Neuronal stem cell (in vitro differentiated cells): ENCODE measurements at regions not wholly inside any gene's neighbourhood (a gene's known extent, or its start where the extent isn't known, plus 50 kb on each side); places are given as distances from the start of the nearest gene placed in this dataset.

Experiments used
- DNase-seq: peaks from one replicate; pipeline ENCODE4 v3.0.0-alpha.2; 2013; ENCODE audit warnings: low spot score
- H2AFZ ChIP-seq: one replicate; pipeline ENCODE4 v1.6.1; 2013; ENCODE audit warnings: mild to moderate bottlenecking, low read length, inconsistent platforms
- H2AK5ac ChIP-seq: 2 replicates; pipeline ENCODE4 v1.6.1; 2013; ENCODE audit warnings: low read depth, mild to moderate bottlenecking, inconsistent platforms, low read length, moderate library complexity, mixed read lengths
- H2BK120ac ChIP-seq: 2 replicates; pipeline ENCODE4 v1.6.1; 2013; ENCODE audit warnings: low read depth, mild to moderate bottlenecking, inconsistent platforms, low read length, moderate library complexity, mixed read lengths
- H2BK12ac ChIP-seq: one replicate; pipeline ENCODE4 v1.6.1; 2013; ENCODE audit warnings: low read length, inconsistent platforms
- H2BK15ac ChIP-seq: 2 replicates; pipeline ENCODE4 v1.6.1; 2013; ENCODE audit warnings: mild to moderate bottlenecking, low read length, inconsistent platforms, mixed read lengths
- H2BK5ac ChIP-seq: one replicate; pipeline ENCODE4 v1.6.1; 2013; ENCODE audit warnings: inconsistent platforms, mild to moderate bottlenecking, low read length, moderate library complexity
- H3K14ac ChIP-seq: one replicate; pipeline ENCODE4 v1.6.1; 2013; ENCODE audit warnings: low read length, inconsistent platforms
- H3K18ac ChIP-seq: 2 replicates; pipeline ENCODE4 v1.6.1; 2013; ENCODE audit warnings: low read length, inconsistent platforms
- H3K23ac ChIP-seq: 2 replicates; pipeline ENCODE4 v1.6.1; 2013; ENCODE audit warnings: low read depth, mild to moderate bottlenecking, mixed read lengths, low read length, inconsistent platforms; ENCODE audit not compliant: poor library complexity
- H3K27ac ChIP-seq: replicated peaks from 3 replicates; pipeline ENCODE4 v1.5.1; 2013; ENCODE audit warnings: low read length, inconsistent platforms
- H3K27me3 ChIP-seq, 3 experiments: 2 replicates each; pipeline ENCODE4 v1.6.1; 2013; ENCODE audit warnings: low read length in 3 of 3, mild to moderate bottlenecking in 2 of 3, inconsistent platforms in 1 of 3, low read depth in 1 of 3, mixed read lengths in 1 of 3, moderate library complexity in 1 of 3; ENCODE audit not compliant: control insufficient read depth in 3 of 3, insufficient read depth in 3 of 3
- H3K36me3 ChIP-seq, 2 donors: replicated peaks in 1 of 2; 2 replicates each; pipeline ENCODE4 v1.6.1; 2013; ENCODE audit warnings: low read length in 2 of 2; ENCODE audit not compliant: control insufficient read depth in 2 of 2, insufficient read depth in 2 of 2
- H3K4ac ChIP-seq: 2 replicates; pipeline ENCODE4 v1.6.1; 2013; ENCODE audit warnings: inconsistent platforms, mild to moderate bottlenecking, low read length, moderate library complexity
- H3K4me1 ChIP-seq, 2 donors: 1 replicate in 1 of 2; 2 replicates in 1 of 2; pipeline ENCODE4 v1.6.1; 2013; ENCODE audit warnings: low read length in 2 of 2, low read depth in 1 of 2; ENCODE audit not compliant: control insufficient read depth in 2 of 2, insufficient read depth in 1 of 2
- H3K4me2 ChIP-seq: one replicate; pipeline ENCODE4 v1.6.1; 2013; ENCODE audit warnings: mild to moderate bottlenecking, low read length, inconsistent platforms; ENCODE audit not compliant: insufficient read depth, poor library complexity, severe bottlenecking
- H3K4me3 ChIP-seq, 2 donors: 2 replicates each; pipeline ENCODE4 v1.5.1; 2013; ENCODE audit warnings: low read length in 2 of 2, mild to moderate bottlenecking in 2 of 2, inconsistent platforms in 1 of 2, moderate library complexity in 1 of 2
- H3K79me1 ChIP-seq: one replicate; pipeline ENCODE4 v1.6.1; 2013; ENCODE audit warnings: low read depth, mild to moderate bottlenecking, inconsistent platforms, low read length, moderate library complexity
- H3K9ac ChIP-seq: one replicate; pipeline ENCODE4 v1.6.1; 2013; ENCODE audit warnings: mild to moderate bottlenecking, low read depth, low read length, inconsistent platforms; ENCODE audit not compliant: poor library complexity
- H3K9me3 ChIP-seq, 2 donors: replicated peaks in 1 of 2; 2 replicates each; pipeline versions ENCODE3 to v1.6.1; 2013; ENCODE audit warnings: low read length in 2 of 2, mild to moderate bottlenecking in 2 of 2, inconsistent platforms in 1 of 2, low read depth in 1 of 2, mixed read lengths in 1 of 2, moderate library complexity in 1 of 2; ENCODE audit not compliant: control insufficient read depth in 2 of 2, insufficient read depth in 1 of 2
- H4K8ac ChIP-seq: one replicate; pipeline ENCODE4 v1.6.1; 2013; ENCODE audit warnings: low read depth, mild to moderate bottlenecking, inconsistent platforms, low read length, moderate library complexity
- H4K91ac ChIP-seq: one replicate; pipeline ENCODE4 v1.6.1; 2013; ENCODE audit warnings: low read length, low read depth, mild to moderate bottlenecking, inconsistent platforms; ENCODE audit not compliant: poor library complexity
- WGBS, 2 donors: extraction: QIAGEN DNeasy Blood & Tissue Kit; methylation state at CpG; one replicate each; pipeline ENCODE4 v1.1.7; 2013; ENCODE audit warnings: missing lambda C conversion rate in 2 of 2, mixed read lengths in 1 of 2; ENCODE audit not compliant: insufficient read length in 2 of 2, insufficient replicate concordance in 1 of 2; ENCODE audit errors: extremely low coverage in 2 of 2; 5-methylcytosine and 5-hydroxymethylcytosine counted together

DNA sequence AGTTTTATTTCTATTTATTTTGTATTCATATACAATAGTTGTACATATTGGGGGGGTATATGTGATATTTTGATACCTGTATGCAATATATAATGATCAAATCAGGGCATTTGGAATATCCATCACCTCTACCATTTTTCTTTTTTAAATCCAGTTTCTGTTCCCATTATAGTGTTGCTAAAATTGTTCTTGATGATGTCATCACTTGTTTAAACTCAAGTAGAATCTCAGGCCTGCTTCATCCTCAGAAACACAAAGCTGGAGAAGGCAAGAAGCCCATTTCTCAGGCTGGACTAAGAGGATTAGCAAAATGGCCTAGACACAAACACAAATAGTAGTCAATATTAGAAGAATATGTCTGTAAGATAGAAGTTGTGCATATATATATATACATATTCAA, 747.1 kb upstream of the ACVR2A start:
- peaks cover 0 to 2% of the 10 kb centered on the region in 2 donors for H3K4me1 ChIP-seq
- no peak overlapping the region for H3K23ac ChIP-seq
- H4K8ac ChIP-seq, result no peak overlapping the region
- H2AFZ ChIP-seq, result no peak overlapping the region
- no peak overlapping the region for H2BK15ac ChIP-seq
- no peak overlapping the region for H2BK5ac ChIP-seq
- H4K91ac ChIP-seq, result no peak overlapping the region
- H2BK120ac ChIP-seq, result no peak overlapping the region
- no peaks in the 10 kb centered on the region for H3K27me3 ChIP-seq
- no peak overlapping the region for H3K4me2 ChIP-seq
- H3K14ac ChIP-seq, result no peak overlapping the region
- no peak overlapping the region for H3K4ac ChIP-seq
- DNase-seq, result no peak
- H3K18ac ChIP-seq, result no peak overlapping the region
- H3K27ac ChIP-seq, result no peak overlapping the region
- no peaks in the 10 kb centered on the region for H3K79me1 ChIP-seq
- no peaks in the 10 kb centered on the region for H3K36me3 ChIP-seq
- H3K9me3 ChIP-seq, result no peaks in the 10 kb centered on the region
- H3K4me3 ChIP-seq, result no peak overlapping the region
- no peak overlapping the region for H3K9ac ChIP-seq
- H2BK12ac ChIP-seq, result no peak overlapping the region
- H2AK5ac ChIP-seq, result no peak overlapping the region

DNA sequence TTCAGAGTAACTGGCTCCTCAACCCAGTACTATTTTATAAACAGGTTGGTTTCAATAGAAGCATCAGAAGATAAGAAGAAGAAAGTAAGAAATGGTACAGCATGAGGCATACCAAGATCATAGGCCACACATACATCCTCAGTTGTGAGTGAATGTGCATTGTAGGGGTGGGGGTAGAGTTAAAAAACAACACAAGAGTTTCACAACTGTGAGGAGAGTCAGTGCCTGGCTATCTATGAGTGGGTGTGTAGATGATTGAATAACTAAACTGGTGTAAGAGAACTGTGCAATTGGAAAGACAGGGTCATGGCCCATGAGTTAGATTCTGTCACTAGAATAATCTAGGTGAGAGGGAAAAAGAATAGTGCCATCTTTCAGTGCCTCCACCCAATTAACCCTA, 748.2 kb upstream of the ACVR2A start:
- Histone ChIP-seq H3K9ac (no peak overlapping the region), H2AK5ac (no peak overlapping the region), H2BK15ac (no peak overlapping the region), H3K14ac (no peak overlapping the region), H2BK5ac (no peak overlapping the region), H2BK12ac (no peak overlapping the region), H2AFZ (no peak overlapping the region), H3K79me1 (no peaks in the 10 kb centered on the region), H3K9me3 (no peaks in the 10 kb centered on the region), H3K4me2 (no peak overlapping the region), H3K27me3 (no peaks in the 10 kb centered on the region), H4K8ac (no peak overlapping the region), H3K4me1 (peaks cover 0 to 2% of the 10 kb centered on the region in 2 donors), H3K4me3 (no peak overlapping the region), H3K18ac (no peak overlapping the region), H2BK120ac (no peak overlapping the region), H3K36me3 (no peaks in the 10 kb centered on the region), H4K91ac (no peak overlapping the region), H3K27ac (no peak overlapping the region), H3K23ac (no peak overlapping the region), H3K4ac (no peak overlapping the region)
- no peak for DNase-seq

DNA sequence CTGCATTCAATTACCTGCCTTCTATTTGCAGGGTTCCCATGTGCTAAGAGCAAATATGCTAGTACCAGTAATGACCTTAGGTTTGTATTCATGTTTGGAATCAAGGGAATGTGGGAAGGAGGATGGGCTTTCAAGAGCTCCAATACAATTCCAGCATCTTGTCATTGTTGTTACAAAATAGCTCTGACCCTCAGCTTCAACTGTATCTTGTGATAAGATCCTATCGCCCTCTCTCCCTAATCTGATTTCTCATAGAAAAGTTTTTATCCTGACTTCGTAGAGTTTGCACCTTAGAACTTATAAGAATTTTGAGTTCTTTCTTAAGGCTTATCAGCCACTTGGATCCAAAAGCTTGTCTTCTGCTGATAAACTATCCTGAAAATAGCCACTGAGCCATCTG, 749.5 kb upstream of the ACVR2A start:
- no peak for DNase-seq
- no peak overlapping the region for H3K4me3 ChIP-seq
- no peak overlapping the region for H4K8ac ChIP-seq

DNA sequence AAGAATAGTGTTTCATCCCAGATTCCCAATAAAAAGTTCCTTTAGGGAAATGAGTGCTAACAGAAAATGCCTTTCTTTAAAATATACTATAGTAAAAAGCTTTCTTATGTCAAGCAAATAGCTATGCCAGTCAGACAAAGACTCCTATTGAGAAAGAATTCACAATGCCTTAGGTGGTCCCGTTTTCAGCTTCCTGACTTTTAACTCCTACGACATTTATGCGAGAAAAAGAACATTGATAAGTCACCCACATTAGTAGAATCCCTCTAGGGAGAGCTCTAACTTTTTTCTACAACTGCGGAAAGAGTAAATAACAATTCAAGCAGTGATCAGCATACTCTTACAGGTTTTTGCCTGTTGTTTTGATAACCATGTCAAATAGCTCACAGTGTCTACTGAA, 750.8 kb upstream of the ACVR2A start:
- Histone ChIP-seq H2BK120ac (no peak overlapping the region), H3K79me1 (no peaks in the 10 kb centered on the region), H3K4ac (no peak overlapping the region), H3K4me2 (no peak overlapping the region), H2BK12ac (no peak overlapping the region), H3K9me3 (no peaks in the 10 kb centered on the region), H3K18ac (no peak overlapping the region), H3K27ac (no peak overlapping the region), H4K8ac (no peak overlapping the region), H3K4me3 (no peak overlapping the region), H2AFZ (peak overlapping the region; percentile 54), H2BK5ac (no peak overlapping the region), H2AK5ac (no peak overlapping the region), H3K36me3 (no peaks in the 10 kb centered on the region), H2BK15ac (no peak overlapping the region), H4K91ac (no peak overlapping the region), H3K9ac (no peak overlapping the region), H3K23ac (no peak overlapping the region), H3K27me3 (no peaks in the 10 kb centered on the region), H3K4me1 (peaks cover 0 to 2% of the 10 kb centered on the region in 2 donors), H3K14ac (no peak overlapping the region)
- WGBS, 2 donors, result no CpG with 5 or more reads among the region's 4 CpGs
- DNase-seq, result no peak

More for the DNA sequence above, 749.5 kb upstream of the ACVR2A start:
- Histone ChIP-seq H2BK120ac (no peak overlapping the region), H3K79me1 (no peaks in the 10 kb centered on the region), H3K4me2 (no peak overlapping the region), H2BK15ac (no peak overlapping the region), H2BK5ac (no peak overlapping the region), H4K91ac (no peak overlapping the region), H3K36me3 (no peaks in the 10 kb centered on the region), H3K14ac (no peak overlapping the region), H3K9ac (no peak overlapping the region), H2AFZ (no peak overlapping the region), H2BK12ac (no peak overlapping the region), H3K18ac (no peak overlapping the region), H3K27me3 (no peaks in the 10 kb centered on the region), H3K27ac (no peak overlapping the region), H3K9me3 (no peaks in the 10 kb centered on the region), H2AK5ac (no peak overlapping the region), H3K4ac (no peak overlapping the region), H3K4me1 (peaks cover 0 to 2% of the 10 kb centered on the region in 2 donors), H3K23ac (no peak overlapping the region)
- no CpG with 5 or more reads among the region's 2 CpGs for WGBS, 2 donors
